ENCODE measurements at regions not wholly inside any gene's neighbourhood (a gene's known extent, or its start where the extent isn't known, plus 50 kb on each side); places are given as distances from the start of the nearest gene placed in this dataset.
"Not testable (repeated sequence)": the region's sequence is repeated elsewhere in the genome, so short reads cannot be mapped to it uniquely, and the experiment has no call there.

DNA sequence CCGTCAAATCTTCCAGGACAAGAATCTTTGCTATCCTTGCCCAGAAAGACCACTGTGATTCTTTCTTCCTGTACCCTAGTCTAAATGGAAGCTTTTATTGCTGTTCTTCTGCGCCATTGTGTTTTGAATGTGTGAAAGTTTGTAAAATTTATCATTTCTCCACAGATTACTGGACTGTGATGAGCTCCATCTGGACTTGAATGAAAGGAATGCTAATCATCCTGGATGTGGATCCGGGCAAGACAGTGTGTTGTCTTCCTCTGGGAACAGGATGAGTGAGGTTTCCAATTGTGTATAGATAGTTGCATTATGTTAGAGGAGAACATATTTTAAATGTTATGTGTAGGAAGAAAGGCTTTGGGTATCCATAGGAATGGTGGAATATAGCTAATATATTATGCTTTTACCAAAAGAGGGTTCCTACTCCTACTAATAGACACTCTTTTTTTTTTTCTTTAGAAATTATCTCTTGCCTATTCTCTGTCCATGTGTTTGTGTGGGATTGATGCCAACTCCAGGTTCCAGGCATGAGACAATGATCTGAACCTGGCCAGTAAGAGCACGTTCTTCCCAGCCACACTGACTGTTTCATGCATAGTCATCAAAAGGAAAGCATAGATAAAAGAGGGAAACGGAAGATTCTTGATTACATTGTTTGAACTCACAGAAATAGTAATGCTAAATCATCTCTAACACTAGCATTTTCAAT, 803.6 kb upstream of the ADGRL3 start:
- H3K4me3 ChIP-seq (replicated peaks in 1 of 2; ENCODE audit: low read depth in 2 of 2, low read length in 2 of 2): no peak overlapping the region
- DNase-seq (ENCODE audit: low read depth in 2 of 2): peak in 1 of 2 donors; percentile 29
- TF ChIP-seq, protein P1, sequence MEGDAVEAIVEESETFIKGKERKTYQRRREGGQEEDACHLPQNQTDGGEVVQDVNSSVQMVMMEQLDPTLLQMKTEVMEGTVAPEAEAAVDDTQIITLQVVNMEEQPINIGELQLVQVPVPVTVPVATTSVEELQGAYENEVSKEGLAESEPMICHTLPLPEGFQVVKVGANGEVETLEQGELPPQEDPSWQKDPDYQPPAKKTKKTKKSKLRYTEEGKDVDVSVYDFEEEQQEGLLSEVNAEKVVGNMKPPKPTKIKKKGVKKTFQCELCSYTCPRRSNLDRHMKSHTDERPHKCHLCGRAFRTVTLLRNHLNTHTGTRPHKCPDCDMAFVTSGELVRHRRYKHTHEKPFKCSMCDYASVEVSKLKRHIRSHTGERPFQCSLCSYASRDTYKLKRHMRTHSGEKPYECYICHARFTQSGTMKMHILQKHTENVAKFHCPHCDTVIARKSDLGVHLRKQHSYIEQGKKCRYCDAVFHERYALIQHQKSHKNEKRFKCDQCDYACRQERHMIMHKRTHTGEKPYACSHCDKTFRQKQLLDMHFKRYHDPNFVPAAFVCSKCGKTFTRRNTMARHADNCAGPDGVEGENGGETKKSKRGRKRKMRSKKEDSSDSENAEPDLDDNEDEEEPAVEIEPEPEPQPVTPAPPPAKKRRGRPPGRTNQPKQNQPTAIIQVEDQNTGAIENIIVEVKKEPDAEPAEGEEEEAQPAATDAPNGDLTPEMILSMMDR (IDR thresholded peaks at IDR 0.05; ENCODE audit: low read depth, low read length): no peak

DNA sequence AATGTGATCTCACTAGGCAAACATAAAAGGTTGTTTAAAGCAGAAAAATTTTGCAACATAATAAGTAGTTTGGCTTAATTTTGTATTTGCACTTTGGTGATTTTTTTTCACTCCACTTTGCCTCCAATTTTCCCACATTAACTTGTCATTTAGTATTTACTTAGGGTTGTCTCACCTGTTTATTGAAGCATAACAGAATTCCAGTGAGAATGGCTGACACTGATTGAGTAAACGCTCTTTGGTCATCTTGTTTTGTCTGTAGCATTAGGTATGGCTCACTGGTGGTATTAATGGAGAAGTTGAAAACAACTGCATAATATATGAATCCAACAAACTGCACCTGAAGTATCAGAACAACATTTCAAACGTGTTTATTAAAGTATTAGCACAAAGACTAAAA, 799.5 kb upstream of the ADGRL3 start:
- TF ChIP-seq, protein P1 (IDR thresholded peaks at IDR 0.05; ENCODE audit: low read depth, low read length): no peak
- no peak overlapping the region for H3K4me3 ChIP-seq (replicated peaks in 1 of 2; ENCODE audit: low read depth in 2 of 2, low read length in 2 of 2)
- DNase-seq (ENCODE audit: low read depth in 2 of 2): no peak

DNA sequence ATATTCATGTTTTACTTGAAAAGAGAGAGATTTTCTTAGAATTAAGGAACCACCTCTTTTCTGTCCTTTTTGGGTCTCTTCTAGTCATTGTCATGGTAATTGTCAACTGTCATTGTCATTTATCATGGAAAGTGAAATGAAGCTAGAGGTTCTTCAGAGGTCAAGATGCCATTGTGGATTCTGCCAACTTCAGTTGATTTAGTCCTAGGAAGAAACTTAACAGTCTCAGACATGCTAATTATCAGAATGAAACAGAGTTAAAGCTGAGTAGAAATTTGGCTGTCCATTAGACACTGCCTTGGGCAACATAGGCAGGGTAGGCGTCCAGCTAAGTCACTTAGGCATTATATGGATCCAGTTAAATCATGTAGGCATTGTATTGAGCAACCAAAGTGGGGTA, 796.1 kb upstream of the ADGRL3 start:
- no peak overlapping the region for H3K4me3 ChIP-seq (replicated peaks in 1 of 2; ENCODE audit: low read depth in 2 of 2, low read length in 2 of 2)
- TF ChIP-seq, protein P1 (IDR thresholded peaks at IDR 0.05; ENCODE audit: low read depth, low read length): no peak
- DNase-seq (ENCODE audit: low read depth in 2 of 2): no peak

DNA sequence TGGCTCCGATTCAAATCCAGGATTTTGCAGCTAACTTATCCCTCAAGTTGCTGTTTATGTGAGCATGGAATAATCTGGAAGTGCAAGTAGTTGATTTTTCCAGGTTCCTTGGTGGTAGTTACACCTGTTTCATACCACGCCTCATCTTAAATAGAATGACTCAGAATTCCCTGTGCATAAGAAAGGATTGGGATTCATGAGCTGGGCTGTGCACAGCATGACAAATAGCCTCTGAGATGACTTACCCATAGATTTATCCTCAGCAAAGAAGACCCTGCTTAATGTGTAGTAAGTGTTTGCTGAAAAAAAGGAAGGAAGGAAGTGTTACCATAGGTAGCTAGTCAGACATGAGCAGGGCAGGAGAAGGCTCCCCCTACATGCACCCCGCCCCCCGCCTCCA, 777.7 kb upstream of the ADGRL3 start:
- TF ChIP-seq, protein P1 (IDR thresholded peaks at IDR 0.05; ENCODE audit: low read depth, low read length): no peak
- no peak for DNase-seq (ENCODE audit: low read depth in 2 of 2)

DNA sequence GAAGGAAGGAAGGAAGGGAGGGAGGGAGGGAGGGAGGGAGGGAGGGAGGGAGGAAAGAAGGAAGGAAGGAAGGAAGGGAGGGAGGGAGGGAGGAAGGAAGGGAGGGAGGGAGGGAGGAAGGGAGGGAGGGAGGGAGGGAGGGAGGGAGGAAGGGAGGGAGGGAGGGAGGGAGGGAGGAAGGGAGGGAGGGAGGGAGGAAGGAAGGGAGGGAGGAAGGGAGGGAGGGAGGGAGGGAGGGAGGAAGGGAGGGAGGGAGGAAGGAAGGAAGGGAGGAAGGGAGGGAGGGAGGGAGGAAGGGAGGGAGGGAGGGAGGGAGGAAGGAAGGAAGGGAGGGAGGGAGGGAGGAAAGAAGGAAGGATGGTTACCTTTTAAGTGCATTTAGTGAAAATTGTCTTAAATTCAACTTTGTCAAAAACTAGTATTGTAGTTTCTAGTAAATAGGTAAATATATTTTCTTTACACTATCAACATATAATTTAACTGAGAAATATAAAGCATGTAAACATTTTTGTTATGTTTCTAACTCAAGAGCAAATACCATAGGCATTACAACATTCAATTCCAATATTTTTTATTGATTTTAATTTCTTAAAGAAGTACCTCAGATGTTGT, 776.4 kb upstream of the ADGRL3 start:
- DNase-seq (ENCODE audit: low read depth in 2 of 2); H3K4me3 ChIP-seq (replicated peaks in 1 of 2; ENCODE audit: low read depth in 2 of 2, low read length in 2 of 2): not testable (repeated sequence)

More for the DNA sequence above, 777.7 kb upstream of the ADGRL3 start:
- no peak overlapping the region for H3K4me3 ChIP-seq (replicated peaks in 1 of 2; ENCODE audit: low read depth in 2 of 2, low read length in 2 of 2)

DNA sequence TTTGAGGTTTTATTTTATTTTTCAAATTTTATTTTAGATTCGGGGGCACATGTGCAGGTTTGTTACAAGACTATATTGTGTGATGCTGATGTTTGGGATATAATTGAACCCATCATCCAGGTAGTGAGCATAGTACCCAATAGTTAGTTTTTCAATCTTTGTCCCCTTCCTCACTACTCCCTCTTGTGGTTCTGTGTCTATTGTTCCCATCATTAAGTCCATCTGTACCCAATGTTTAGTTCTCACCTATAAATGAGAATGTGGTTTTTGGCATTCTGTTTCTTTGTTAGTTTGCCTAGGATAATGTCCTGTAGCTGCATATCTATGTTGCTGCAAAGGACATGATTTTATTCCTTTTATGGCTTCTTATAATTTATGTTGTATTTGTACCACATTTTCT, 767.2 kb upstream of the ADGRL3 start:
- no peak overlapping the region for H3K4me3 ChIP-seq (replicated peaks in 1 of 2; ENCODE audit: low read depth in 2 of 2, low read length in 2 of 2)
- no peak for DNase-seq (ENCODE audit: low read depth in 2 of 2)
- TF ChIP-seq, protein P1 (IDR thresholded peaks at IDR 0.05; ENCODE audit: low read depth, low read length): no peak

DNA sequence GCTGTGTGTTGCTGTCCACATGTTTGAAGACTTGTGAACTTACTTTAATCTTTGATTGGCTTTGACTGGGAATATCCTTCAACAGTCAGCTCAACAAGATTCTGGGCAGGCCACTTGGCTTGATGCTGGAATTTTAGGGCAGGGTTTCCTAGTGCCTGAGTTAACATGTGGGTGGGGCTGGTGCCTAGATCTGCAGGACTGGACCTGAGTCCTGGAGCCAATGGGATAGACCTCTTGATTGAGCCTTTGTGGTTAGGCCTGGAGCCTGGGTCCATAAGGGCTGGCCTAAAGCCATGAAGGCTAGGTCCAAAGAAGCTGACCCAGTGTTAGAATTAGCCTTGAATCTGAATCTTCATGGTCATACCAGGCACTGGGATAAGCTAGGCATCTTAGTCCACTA, 757.1 kb upstream of the ADGRL3 start:
- TF ChIP-seq, protein P1 (IDR thresholded peaks at IDR 0.05; ENCODE audit: low read depth, low read length): no peak
- no peak for DNase-seq (ENCODE audit: low read depth in 2 of 2)
- H3K4me3 ChIP-seq (replicated peaks in 1 of 2; ENCODE audit: low read depth in 2 of 2, low read length in 2 of 2): no peak overlapping the region
